Glutamatergic neuron (in vitro differentiated cells): ENCODE measurements at regions not wholly inside any gene's neighbourhood (a gene's known extent, or its start where the extent isn't known, plus 50 kb on each side); places are given as distances from the start of the nearest gene placed in this dataset.

Source experiments
- DNase-seq: peaks from one replicate; pipeline ENCODE4 v3.0.0; 2022
- H3K27ac Mint-ChIP-seq: one replicate; pipeline ENCODE4 v1.8.0; 2020; ENCODE audit warnings: mild to moderate bottlenecking, mixed read lengths, inconsistent platforms; ENCODE audit not compliant: unreplicated experiment
- H3K27me3 Mint-ChIP-seq: one replicate; pipeline ENCODE4 v1.8.0; 2020; ENCODE audit warnings: mild to moderate bottlenecking, moderate library complexity, mixed read lengths, inconsistent platforms; ENCODE audit not compliant: unreplicated experiment
- H3K36me3 Mint-ChIP-seq: one replicate; pipeline ENCODE4 v1.8.0; 2020; ENCODE audit warnings: mild to moderate bottlenecking, mixed read lengths, inconsistent platforms; ENCODE audit not compliant: unreplicated experiment
- H3K4me1 Mint-ChIP-seq: one replicate; pipeline ENCODE4 v1.8.0; 2020; ENCODE audit warnings: mild to moderate bottlenecking, low read depth, mixed read lengths, inconsistent platforms; ENCODE audit not compliant: unreplicated experiment
- H3K4me3 Mint-ChIP-seq: one replicate; pipeline ENCODE4 v1.8.0; 2020; ENCODE audit warnings: mild to moderate bottlenecking, mixed read lengths, inconsistent platforms; ENCODE audit not compliant: unreplicated experiment
- H3K9me3 Mint-ChIP-seq: one replicate; pipeline ENCODE4 v1.8.0; 2020; ENCODE audit warnings: mild to moderate bottlenecking, moderate library complexity, mixed read lengths, inconsistent platforms; ENCODE audit not compliant: unreplicated experiment
- TF ChIP-seq, protein P1 (sequence below): fragments of 200-600 bp; sonication (generic); IDR thresholded peaks from one replicate; pipeline ENCODE4 v1.5.0; 2021; ENCODE audit not compliant: partially characterized antibody, unreplicated experiment

DNA sequence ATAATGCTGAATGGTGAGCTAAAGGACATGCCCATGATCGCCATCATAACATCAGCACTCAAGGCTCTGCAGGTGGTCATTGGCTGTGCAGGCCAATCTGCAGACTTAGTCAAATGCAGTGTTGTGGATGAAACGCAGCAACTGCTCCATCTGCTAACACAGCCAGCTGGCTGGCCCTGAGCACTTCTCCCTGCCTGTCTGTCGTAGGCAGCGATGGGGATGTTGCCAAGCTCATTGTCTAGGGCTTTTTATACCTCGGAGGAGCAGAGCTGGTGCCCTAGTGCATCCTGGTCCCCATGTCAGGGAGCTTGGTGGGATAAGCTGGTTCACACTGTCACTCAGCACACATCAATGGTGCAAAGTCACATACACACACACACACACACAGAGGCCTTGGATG lies 189.4 kb downstream of the TENT4A start:
- peak overlapping the region; percentile 60 for H3K27ac Mint-ChIP-seq
- peaks cover 10% of the 10 kb centered on the region for H3K4me1 Mint-ChIP-seq
- no peak overlapping the region for H3K4me3 Mint-ChIP-seq
- TF ChIP-seq, protein P1, sequence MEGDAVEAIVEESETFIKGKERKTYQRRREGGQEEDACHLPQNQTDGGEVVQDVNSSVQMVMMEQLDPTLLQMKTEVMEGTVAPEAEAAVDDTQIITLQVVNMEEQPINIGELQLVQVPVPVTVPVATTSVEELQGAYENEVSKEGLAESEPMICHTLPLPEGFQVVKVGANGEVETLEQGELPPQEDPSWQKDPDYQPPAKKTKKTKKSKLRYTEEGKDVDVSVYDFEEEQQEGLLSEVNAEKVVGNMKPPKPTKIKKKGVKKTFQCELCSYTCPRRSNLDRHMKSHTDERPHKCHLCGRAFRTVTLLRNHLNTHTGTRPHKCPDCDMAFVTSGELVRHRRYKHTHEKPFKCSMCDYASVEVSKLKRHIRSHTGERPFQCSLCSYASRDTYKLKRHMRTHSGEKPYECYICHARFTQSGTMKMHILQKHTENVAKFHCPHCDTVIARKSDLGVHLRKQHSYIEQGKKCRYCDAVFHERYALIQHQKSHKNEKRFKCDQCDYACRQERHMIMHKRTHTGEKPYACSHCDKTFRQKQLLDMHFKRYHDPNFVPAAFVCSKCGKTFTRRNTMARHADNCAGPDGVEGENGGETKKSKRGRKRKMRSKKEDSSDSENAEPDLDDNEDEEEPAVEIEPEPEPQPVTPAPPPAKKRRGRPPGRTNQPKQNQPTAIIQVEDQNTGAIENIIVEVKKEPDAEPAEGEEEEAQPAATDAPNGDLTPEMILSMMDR: no peak
- peaks cover 4% of the 10 kb centered on the region for H3K9me3 Mint-ChIP-seq
- peak; percentile 66 for DNase-seq
- no peaks in the 10 kb centered on the region for H3K27me3 Mint-ChIP-seq
- H3K36me3 Mint-ChIP-seq: no peaks in the 10 kb centered on the region

DNA sequence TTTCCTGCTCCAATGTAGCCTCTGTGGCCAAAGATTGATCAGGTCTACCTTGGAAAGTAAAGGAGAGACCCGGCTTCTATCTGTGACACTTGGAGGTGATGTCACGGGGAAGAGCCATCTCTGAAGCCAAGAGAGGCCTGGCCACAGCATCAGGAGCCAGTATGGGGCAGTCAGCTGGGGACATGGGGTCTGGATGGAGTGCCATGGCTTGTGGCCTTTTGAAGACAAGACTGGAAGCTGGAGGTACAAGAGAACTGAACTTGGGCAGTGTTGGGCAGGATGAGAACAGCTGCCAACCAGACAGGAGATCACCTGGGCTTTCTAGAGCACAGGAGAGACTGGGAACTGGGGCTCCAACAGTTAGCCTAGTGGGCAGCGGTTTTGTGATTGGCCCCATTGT lies 190.7 kb downstream of the TENT4A start:
- peaks cover 4% of the 10 kb centered on the region for H3K9me3 Mint-ChIP-seq
- H3K36me3 Mint-ChIP-seq: no peaks in the 10 kb centered on the region
- H3K27ac Mint-ChIP-seq: no peak overlapping the region
- no peaks in the 10 kb centered on the region for H3K27me3 Mint-ChIP-seq
- peaks cover 10% of the 10 kb centered on the region for H3K4me1 Mint-ChIP-seq
- TF ChIP-seq, protein P1: no peak
- no peak overlapping the region for H3K4me3 Mint-ChIP-seq
- DNase-seq: no peak

DNA sequence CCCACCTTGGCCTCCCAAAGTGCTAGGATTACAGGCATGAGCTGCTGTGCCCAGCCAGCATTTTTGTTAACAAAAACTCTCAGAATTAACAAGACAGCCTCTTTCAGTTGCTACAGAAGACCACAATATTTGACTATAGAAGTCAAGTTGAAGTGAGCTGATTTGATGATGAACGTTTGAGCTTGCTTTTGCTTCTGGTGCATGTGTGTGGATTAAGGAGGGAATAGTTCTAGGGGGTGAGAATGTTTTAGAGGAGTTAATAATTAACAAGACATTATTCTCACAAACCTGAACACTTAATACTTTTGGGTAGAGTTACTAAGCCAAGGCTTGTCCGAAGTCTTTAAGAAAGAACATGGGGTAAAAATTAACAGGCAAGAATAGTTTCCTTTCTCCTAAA lies 191.6 kb downstream of the TENT4A start:
- Mint-ChIP-seq H3K4me1 (peaks cover 10% of the 10 kb centered on the region), H3K4me3 (no peak overlapping the region), H3K27me3 (peaks cover 1% of the 10 kb centered on the region), H3K27ac (no peak overlapping the region), H3K9me3 (peaks cover 4% of the 10 kb centered on the region), H3K36me3 (no peaks in the 10 kb centered on the region)
- TF ChIP-seq, protein P1: no peak
- DNase-seq: no peak

DNA sequence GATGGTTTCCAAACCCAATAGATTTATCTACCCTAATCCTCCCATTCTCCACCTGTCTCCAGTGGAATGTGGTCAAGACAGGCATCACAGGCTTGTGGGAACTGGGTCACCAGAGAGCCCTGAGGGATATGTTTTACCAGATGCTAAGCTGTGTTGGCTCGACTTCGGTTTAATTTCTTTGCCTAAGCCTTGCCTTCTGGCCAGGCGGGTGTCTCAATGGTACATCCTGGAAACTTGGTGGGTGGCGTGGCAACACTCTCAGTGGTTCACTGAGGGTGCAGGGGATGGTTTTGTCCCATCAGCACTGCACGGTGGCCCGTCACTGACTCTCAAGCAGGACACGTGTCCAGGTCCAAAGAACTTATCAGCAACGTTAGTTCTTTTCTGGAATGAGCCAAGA lies 192.2 kb downstream of the TENT4A start:
- H3K9me3 Mint-ChIP-seq: peaks cover 4% of the 10 kb centered on the region
- H3K27ac Mint-ChIP-seq: no peak overlapping the region
- no peak for DNase-seq
- TF ChIP-seq, protein P1: no peak
- H3K4me1 Mint-ChIP-seq: peaks cover 10% of the 10 kb centered on the region
- no peaks in the 10 kb centered on the region for H3K36me3 Mint-ChIP-seq
- no peak overlapping the region for H3K4me3 Mint-ChIP-seq
- peaks cover 1% of the 10 kb centered on the region for H3K27me3 Mint-ChIP-seq

DNA sequence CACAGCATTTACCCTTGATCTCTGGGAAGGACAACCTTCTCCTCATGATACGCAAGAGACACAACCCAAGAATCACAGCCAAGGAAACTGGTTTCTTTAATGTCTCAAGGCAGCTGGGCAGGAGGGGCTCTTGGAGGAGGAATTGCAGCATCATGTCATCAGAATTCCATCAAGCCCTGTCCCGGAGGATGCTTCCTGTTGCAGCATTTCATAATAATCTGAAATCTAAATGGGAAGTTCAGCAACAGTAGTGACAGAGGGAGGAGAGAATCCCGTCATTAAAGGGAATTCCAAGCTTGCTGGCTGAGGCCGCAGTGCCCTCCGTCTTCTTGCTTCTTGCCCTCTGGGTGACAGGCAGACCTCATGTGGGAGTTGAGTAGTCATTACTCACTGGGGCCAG lies 192.7 kb downstream of the TENT4A start:
- no peaks in the 10 kb centered on the region for H3K36me3 Mint-ChIP-seq
- peaks cover 1% of the 10 kb centered on the region for H3K27me3 Mint-ChIP-seq
- H3K27ac Mint-ChIP-seq: no peak overlapping the region
- peaks cover 10% of the 10 kb centered on the region for H3K4me1 Mint-ChIP-seq
- H3K4me3 Mint-ChIP-seq: no peak overlapping the region
- DNase-seq: no peak
- TF ChIP-seq, protein P1: no peak
- H3K9me3 Mint-ChIP-seq: peaks cover 4% of the 10 kb centered on the region
